NCI-H460 (cell line): ENCODE measurements at regions not wholly inside any gene's neighbourhood (a gene's known extent, or its start where the extent isn't known, plus 50 kb on each side); places are given as distances from the start of the nearest gene placed in this dataset.
"Not testable (repeated sequence)": the region's sequence is repeated elsewhere in the genome, so short reads cannot be mapped to it uniquely, and the experiment has no call there.

Experiments
- DNase-seq: peaks from one replicate; pipeline ENCODE4 v3.0.0-alpha.2; 2016; ENCODE audit warnings: low read depth; ENCODE audit errors: extremely low read depth

DNA sequence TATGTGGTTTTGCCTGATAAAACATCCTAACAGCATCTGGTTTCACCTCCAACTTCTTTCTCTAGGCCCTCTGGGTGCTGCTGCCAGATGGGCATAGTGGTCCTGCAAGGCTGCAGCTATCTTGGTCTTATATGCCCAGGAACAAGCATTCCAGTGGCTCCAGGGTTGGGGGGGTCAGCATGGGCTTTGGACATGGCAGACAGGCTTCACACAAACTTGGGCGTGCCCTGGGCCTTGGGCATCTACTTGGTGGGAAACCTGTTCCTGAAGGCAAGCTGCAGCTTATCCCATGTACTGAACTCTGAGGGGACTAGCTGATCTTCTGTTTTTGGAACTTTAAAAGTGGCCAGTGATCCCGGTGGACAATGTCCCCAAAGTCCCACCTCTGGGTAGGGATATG lies 54.9 kb upstream of the ZNF678 start:
- no peak for DNase-seq

DNA sequence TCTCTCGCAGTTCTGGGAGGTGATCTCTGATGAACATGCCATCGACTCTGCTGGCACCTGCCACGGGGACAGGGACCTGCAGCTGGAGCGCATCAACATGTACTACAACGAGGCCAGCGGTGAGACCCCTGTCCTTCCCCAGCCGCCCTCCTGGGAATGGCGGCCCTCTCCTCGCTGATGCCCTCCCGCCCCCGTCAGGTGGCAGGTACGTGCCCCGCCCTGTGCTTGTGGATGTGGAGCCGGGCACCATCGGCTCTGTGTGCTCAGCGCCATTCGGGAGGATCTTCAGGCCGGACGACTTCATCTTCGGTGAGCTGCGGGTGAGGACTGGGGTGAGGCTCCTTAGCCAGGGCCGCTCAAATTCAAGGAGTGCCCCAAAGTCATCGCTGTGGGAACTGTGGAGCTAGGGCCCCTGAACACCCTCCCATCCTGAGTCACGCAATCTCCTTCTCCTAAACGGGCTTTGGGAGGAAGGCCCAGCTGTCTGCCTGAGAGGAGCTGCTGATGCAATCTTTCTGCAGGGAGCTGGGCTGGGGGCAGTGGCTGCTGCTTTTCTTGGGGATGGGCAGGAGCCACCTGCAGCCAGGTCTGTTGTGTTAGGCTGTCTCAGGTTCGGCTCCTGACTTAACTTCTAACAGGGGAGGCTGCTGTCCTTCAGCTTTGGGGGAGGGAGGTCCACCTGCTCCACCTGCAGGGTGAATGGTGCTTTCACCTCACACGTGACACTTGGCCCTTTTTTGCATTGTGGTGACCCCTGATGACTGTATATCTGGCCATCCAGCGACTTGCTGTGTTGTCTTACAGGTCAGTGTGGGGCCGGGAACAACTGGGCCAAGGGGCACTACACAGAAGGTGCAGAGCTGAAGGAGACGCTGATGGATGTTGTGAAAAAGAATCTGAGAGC lies 56.6 kb upstream of the ZNF678 start:
- not testable (repeated sequence) for DNase-seq

DNA sequence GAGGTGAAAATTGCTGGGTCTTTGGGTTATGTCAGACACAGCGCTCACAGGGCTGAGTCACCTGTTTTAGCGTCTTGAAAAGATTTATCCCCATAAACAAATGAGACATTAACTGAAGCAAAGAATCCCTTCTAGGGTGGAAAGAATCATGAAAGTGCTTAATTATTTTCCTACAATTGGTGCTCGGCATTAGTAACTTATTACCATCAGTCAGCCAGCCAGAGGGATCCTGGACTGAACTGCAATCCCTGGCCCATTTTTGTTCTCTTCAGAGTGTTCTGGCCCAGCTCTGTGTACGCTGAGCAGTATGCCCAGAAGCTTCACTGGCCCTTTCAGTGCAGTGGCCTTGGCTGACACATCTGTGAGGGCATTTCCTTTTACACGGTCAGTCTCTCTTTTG lies 67.3 kb upstream of the ZNF678 start:
- DNase-seq: not testable (repeated sequence)

DNA sequence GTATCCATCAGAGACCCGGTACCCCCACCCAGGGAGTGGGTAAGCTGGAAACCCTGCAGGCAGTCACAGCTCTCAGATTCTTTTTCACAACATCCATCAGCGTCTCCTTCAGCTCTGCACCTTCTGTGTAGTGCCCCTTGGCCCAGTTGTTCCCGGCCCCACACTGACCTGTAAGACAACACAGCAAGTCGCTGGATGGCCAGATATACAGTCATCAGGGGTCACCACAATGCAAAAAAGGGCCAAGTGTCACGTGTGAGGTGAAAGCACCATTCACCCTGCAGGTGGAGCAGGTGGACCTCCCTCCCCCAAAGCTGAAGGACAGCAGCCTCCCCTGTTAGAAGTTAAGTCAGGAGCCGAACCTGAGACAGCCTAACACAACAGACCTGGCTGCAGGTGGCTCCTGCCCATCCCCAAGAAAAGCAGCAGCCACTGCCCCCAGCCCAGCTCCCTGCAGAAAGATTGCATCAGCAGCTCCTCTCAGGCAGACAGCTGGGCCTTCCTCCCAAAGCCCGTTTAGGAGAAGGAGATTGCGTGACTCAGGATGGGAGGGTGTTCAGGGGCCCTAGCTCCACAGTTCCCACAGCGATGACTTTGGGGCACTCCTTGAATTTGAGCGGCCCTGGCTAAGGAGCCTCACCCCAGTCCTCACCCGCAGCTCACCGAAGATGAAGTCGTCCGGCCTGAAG lies 69.3 kb upstream of the ZNF678 start:
- not testable (repeated sequence) for DNase-seq

DNA sequence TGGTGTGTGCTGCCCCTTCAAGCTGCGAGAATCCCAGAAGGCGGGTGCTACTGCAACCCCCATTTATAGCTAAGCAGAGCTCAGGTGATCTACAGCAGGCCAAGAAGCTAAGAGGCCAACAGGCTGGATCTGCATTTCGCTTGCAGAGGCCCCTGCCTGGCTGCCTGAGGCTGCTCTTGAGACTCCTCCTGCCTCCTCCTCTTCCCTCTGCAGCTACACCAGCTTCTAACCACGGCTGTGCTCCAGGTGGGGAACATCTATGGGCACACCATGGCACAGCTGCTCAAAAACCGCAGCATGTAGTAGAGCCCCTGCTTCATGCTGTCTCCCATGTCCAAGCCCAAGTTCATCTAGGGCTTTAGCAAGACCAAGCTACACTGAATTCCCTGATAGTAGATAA lies 72.9 kb upstream of the ZNF678 start:
- DNase-seq: no peak

DNA sequence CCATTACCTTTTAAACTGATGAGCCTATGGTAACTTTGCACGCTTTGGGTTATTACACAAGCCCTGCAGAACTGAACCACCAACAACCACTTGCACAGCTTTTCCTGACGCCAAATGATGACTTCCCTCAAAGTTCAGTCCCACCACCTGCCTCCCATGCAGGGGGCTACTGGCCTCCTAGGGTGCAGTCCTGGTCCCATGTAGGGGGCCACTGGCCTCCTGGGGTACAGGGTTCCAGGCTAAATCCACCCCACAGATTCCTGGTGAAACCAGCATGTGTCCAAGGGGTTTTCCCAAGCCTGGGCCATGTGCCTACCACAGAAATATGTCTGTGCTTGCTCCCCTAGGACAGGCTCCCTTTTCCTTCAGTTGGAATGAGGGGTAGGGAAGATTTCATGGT lies 73.4 kb upstream of the ZNF678 start:
- DNase-seq: no peak

DNA sequence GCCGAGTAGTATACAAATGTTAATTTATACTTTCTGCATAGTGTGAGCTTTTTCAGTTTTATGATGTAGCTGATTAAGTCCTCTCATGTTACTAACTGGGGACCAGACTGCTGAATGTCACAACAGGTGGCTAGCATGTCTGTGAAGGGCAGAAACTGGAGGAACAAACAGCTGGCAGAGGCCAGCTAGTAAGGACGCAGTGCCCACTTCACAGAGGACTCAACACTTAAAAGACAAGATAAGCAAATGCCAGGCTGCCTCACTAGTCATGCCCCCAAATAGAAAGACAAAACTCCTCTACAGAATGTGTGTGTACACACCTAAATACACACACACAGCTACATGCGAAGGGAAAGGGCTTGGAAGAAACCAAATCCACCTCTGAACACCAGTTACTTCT lies 73.8 kb upstream of the ZNF678 start:
- DNase-seq: no peak

DNA sequence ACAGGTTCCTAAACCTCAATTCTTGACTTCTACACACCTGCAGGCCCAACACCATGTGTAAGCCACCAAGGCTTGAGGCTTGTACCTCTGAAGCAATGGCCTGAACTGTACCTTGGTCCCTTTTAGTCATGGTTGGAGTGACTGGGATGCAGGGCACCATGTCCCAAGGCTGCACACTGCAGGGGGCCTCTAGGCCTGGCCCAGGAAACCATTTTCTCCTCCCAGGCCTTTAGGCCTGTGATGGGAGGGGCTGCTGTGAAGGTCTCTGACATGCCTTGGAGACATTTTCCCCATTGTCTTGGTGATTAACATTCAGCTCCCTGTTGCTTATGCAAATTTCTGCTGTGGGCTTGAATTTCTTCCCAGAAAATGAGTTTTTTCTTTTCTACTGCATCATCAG lies 75.8 kb upstream of the ZNF678 start:
- DNase-seq: no peak

DNA sequence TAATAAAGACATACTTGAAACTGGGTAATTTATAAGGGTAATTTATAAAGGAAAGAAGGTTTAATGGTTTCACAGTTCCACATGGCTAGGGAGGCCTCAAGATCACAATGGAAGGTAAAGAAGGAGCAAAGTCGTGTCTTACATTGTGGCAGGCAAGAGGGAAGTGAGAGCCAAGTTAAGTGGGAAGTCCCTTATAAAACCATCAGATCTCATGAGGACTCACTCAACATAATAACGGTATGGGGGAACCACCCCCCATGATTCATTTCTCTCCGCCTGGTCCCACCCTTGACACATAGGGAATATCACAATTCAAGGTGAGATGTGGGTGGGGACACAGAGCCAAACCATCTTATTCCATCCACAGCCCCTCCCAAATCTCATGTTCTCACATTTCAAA lies 76.8 kb upstream of the ZNF678 start:
- DNase-seq: no peak

DNA sequence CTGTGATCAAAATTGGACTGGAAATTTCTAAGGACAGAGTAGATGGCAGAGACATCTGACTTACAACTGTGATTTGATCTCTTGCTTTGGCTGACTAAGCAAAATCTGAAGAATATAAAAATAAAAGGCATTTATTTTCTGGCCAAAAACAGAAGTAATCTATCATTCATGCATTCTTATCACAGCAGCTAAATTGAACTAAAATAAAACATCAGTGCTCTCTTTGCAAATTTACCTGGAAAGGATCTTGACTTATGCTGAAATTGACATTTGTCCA lies 81.4 kb upstream of the ZNF678 start:
- no peak for DNase-seq

DNA sequence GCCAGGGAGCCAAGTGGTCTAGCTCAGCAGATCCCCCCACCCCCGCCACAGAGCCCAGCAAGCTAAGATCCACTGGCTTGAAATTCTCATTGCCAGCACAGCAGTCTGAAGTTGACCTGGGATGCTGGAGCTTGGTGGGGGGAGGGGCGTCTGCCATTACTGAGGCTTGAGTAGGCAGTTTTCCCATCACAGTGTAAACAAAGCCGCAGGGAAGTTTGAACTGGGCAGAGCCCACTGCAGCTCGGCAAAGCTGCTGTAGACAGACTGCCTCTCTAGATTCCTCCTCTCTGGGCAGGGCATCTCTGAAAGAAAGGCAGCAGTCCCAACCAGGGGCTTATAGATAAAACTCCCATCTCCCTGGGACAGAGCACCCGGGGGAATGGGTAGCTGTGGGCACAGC lies 89.3 kb upstream of the ZNF678 start:
- not testable (repeated sequence) for DNase-seq

DNA sequence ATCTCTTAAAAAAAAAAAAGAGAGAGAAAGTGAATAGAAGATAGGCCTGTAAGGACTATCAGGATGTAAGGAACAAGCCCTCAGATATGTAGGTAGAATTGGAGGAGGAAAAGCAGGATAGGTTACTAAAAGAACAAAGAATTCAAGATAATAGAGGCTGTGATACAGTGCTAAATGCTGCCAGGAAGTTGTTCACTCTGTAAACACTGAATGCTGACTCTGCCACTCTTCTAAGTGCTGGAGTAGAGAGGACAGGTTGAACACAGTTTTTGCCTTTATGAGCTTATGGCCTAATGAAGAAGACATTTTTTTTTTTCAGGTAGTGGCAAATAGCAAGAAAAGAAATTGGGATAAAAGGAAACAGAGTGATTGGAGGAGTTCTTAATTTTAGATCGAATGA lies 90.6 kb upstream of the ZNF678 start:
- no peak for DNase-seq

DNA sequence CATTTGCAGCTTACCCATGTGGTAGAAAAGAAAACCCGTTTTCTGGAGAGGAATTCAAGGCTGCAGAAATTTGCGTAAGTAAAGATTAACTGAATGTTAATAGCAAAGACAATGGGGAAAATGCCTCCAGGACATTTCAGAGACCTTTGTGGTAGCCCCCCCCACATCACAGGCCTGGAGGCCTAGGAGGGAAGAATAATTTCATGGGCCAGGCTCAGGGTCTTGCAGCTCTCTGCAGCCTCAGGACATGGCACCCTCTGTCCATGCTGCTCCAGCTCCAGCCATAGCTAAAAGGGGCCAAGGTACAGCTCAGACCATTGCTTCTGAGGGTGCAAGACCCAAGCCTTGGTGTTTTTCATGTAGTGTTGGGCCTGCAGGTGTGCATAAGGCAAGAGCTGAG lies 92.7 kb upstream of the ZNF678 start:
- no peak for DNase-seq

DNA sequence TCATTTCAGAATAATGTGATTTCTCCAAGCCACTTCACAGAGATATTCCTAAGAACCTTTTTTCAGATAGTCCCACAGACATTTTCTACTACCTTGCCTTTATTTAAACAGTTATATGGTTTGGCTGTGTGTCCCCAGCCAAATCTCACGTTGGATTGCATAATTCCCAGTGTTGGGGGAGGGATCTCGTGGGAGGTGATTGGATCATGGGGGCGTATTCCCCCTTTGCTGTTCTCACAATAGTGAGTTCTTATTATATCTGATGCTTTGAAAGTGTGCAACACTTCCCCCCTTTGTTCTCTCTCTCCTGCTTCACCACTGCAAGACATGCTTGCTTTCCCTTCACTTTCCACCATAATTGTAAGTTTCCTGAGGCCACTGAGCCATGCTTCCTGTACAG lies 93.6 kb upstream of the ZNF678 start:
- no peak for DNase-seq

DNA sequence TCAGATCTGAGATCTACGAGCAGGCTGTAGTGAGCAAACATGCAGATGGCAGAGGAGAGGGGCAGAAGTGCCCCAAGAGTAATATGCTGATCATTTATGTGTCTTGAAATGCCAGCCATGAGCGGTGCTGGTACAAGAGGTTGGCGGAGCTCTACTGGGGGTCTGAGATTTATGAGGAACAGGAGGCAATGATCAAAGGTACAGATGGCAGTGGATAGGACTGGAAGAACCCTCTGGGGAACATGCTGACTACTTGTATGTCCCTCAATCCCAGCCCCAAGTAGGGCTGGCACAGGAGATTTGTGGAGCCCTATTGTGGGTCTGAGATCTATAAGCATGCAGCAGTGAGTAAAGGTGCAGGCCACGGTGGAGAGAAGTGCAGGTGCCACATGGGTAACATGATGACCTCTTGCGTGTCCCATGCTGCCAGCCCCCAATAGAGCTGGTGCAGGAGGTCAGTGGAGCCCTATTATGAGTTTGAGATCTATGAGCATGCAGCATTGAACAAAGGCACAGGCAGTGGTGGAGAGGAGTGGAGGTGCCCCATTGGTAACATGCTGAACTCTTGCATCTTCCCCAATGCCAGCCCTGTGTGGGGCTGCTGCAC lies 97.2 kb upstream of the ZNF678 start:
- DNase-seq: no peak

DNA sequence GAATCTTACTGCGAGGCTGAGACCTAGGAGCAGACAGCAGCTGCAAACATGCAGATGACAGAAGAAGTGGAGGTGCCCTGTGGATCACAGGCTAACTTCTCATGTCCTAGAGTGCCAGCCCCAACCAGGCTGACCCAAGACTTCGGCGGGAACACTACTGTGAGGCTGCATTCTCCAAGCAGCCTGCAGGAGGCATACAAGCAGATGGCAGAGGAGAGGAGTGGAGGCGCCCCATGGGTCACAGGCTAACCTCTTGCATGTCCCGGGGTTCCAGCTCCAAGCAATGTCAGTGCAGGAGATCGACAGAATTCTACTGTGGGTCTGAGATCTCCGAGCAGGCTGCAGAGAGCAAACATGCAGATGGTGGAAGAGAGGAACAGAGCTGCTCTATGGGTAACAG lies 98.1 kb upstream of the ZNF678 start:
- DNase-seq: no peak

DNA sequence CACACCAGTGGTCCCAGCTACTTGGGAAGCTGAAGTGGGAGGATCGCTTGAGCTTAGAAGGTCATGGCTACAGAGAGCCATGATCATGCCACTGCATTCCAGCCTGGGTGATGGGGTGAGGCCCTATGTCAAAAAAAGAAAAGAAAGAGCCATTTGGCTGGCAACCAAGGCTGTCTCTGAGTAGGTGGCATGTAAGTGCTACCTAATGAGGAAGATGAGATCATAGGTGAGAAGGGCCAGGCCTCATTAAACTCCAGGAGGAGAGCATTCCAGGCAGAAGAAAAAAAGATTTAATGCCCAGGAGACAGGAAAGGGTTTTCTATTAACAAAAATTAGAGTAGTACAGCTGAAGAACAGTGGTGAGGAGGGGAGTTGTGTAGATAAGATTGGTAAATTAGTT lies 103.4 kb upstream of the ZNF678 start:
- DNase-seq: no peak

DNA sequence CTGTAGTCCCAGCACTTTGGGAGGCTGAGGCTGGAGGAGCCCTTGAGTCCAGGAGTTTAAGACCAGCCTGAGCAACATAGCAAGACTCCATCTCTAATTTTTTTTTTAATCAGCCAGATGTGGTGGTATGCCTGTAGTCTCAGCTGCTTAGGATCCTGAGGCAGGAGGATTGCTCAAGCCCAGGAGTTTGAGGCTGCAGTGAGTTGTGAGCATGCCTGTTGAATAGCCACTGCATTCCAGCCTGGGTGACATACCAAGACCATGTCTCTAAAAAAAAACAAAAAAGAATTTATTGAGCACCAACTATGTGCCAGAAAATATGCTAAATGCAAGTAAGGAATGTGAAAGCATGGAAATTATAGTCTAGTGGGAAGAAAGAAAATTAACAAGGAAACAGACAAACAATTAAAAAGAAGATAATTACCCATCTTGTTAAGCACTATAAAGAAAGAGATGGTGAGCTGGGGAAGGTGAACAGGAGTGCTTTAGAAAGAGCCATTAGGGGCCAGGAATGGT lies 104.0 kb upstream of the ZNF678 start:
- DNase-seq: no peak

DNA sequence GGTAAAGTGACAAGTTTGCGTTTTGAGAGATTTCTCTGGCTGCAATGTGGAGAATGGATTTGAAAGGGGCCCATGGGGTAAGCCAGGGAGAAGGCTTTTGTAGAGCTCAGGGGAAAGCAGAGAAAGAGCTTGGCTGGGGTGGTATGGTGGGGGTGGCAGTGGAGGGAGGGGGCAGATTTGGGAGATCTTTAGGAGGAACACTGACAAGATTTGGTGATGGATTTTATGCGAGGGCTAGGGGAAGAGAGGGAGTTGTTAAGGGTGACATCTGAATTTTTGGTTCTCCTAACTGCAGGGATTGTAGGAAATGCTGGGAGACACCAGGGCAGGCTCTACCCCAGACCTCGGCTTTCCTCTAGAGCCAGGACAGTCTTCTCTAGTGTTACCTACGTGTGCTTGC lies 108.7 kb upstream of the ZNF678 start:
- no peak for DNase-seq

DNA sequence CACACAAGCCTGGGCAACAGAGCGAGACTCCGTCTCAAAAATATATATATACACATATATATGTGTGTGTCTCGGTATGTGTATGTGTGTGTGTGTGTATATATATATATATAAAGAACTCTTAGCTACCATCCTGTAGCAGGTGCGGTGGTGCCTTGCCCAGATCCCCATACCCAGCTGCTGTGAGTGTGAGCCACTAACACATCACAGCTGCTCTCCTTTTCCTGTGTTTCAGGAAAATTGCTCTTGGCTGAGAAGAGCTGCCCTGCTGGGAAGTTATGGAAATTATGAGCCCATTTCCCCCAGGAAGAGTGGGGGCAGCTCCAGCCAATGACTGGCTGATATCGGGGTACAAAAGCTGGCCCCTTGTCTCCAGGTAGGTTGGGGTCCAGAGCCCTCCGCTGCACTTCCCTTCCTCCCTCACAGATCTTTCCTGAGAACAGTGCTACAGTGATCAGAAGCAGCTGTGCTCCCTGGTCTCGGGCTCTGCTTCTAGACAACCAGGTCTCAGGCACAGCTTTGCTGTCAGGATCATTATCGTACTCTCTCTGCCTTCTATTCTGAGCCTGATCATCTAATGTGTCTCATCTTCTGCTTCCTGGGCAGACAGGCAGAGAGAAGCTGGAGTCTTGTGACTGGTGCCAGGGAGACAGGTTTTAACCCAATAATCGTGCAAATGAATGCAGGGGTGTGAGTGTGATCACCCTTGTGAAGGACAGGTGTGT lies 109.6 kb upstream of the ZNF678 start:
- no peak for DNase-seq

DNA sequence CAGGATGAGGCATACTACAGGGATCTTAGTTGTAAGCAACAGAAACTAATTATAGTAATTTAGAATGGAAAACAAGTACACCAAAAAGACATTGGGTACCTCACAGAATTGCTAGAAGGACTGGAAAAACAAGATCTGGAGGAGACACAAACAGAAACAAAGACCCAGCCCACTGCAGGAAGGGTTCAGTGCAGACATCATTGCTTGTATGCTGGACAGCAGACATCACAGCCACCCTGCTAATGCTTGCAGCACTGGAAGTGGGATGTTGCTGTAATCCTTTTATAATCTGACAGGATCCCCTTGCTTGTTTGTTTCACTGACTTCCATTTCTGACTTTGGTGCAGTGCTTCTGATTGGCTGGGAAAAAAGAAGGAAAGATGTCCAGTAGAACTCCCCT lies 111.4 kb upstream of the ZNF678 start:
- no peak for DNase-seq
